Sigmoid colon (tissue), 4 donors: ENCODE measurements at regions not wholly inside any gene's neighbourhood (a gene's known extent, or its start where the extent isn't known, plus 50 kb on each side); places are given as distances from the start of the nearest gene placed in this dataset.

Source experiments
- CTCF ChIP-seq, 4 experiments: fragments of 450-650 bp in 3 of 4; fragments of 200-600 bp in 1 of 4; IDR thresholded peaks; one replicate each; pipeline ENCODE4 v1.5.1; 2016 to 2019; ENCODE audit warnings: antibody characterized with exemption in 4 of 4, mild to moderate bottlenecking in 3 of 4, moderate library complexity in 2 of 4
- POLR2AphosphoS5 ChIP-seq, 4 donors: sonication (generic); formaldehyde crosslinking; IDR thresholded peaks; one replicate each; pipeline ENCODE4 v1.6.1; 2017; ENCODE audit warnings: antibody characterized with exemption in 4 of 4

GRCh38 chr5:68395926-68396511 is 180.5 kb downstream of the PIK3R1 start:
- no peak for TF ChIP-seq CTCF (IDR thresholded peaks at IDR 0.05)
- TF ChIP-seq POLR2AphosphoS5 (IDR thresholded peaks at IDR 0.05): no peak
